ENCODE measurements at regions not wholly inside any gene's neighbourhood (a gene's known extent, or its start where the extent isn't known, plus 50 kb on each side); places are given as distances from the start of the nearest gene placed in this dataset.

GRCh38 chr6:33950891-33951889 lies 147.4 kb upstream of the MLN start:
- no peak for DNase-seq (ENCODE audit: low read depth, low spot score)

DNA sequence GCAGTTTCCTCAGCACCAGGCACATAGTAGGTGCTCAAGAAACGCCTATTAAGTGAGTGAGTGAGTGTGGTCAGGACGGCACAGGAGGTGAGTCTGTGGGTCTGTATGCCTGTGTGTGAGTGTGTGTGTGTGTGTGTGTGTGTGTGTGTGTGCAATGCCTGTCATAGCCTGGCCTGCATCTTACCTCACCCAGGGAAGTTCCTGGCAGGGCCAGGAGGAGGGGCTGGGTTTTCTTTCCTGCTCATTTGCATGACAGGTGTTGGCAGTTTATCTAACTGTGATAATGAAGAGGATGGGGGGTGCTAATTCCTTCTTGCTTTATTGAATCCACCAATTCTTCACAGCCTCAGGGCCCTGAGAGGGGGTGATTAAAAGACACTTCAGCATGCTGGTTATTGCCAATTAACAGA lies 146.7 kb upstream of the MLN start:
- no peak for DNase-seq (ENCODE audit: low read depth, low spot score)

DNA sequence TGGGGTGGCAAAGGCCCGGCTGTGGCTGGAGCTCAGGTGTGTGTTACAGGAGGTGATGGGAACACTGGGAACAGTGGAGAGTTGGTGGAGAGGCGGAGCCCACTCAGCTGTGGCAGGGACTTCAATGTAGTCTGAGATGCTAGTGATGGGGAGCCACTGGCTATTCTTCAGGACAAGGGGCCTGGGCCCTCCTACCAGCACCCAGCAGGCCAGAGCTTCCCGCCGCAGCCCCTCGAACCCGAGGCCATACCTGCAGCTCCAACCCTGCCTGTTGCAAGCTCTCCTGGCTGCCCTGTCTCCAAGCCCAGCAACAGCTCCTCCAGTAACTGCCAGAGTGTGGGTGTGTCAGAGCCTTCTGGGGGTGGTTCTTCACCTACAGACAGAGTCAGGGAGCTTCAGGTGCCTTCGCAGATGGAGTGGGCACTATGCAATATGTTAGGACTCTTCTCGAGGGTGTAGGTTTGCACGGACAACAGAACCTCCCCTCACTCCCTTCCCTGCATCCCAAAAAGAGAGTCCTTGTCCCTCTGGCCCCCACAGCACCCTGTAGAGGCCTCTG lies 146.2 kb upstream of the MLN start:
- no peak for DNase-seq (ENCODE audit: low read depth, low spot score)

GRCh38 chr6:33949111-33949510 lies 145.3 kb upstream of the MLN start:
- no peak for DNase-seq (ENCODE audit: low read depth, low spot score)

DNA sequence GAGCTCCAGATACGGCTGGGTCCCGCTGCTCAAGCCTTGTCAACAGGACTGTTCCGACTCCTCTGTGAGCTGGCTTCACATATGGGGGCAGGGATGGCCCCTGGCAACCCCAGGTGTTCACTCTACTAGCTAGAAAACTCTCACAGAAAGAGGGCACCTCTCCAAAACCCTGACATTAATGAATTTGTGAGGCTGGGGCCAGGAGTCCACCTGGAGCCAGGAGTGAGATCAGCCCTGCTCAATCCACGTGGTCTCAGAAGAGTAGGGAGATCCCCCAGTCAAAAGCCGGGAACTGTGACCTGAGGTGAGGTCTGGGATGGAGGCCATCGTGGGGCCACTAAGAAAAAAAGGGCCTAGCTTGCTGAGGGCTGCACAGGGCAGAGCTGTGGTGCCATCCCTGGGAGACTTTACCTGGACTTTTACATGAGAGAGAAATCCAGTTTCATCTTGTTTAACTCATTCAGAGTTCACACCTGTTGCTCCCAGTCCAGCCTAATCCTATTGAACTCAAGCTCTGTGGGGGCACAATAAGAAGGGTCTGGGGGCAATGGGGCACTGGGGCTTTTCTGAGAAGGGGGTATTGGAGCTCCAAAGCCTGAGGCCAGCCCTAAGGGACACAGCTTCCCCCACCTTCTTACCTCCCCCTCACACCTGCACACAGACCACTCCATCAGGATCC lies 144.3 kb upstream of the MLN start:
- DNase-seq (ENCODE audit: low read depth, low spot score) = no peak

- no peak for DNase-seq (ENCODE audit: low read depth, low spot score)
These were observed 143.2 kb upstream of the MLN start for GRCh38 chr6:33947047-33947446.

- no peak for DNase-seq (ENCODE audit: low read depth, low spot score)
These were observed 142.1 kb upstream of the MLN start for GRCh38 chr6:33945931-33946330.

DNA sequence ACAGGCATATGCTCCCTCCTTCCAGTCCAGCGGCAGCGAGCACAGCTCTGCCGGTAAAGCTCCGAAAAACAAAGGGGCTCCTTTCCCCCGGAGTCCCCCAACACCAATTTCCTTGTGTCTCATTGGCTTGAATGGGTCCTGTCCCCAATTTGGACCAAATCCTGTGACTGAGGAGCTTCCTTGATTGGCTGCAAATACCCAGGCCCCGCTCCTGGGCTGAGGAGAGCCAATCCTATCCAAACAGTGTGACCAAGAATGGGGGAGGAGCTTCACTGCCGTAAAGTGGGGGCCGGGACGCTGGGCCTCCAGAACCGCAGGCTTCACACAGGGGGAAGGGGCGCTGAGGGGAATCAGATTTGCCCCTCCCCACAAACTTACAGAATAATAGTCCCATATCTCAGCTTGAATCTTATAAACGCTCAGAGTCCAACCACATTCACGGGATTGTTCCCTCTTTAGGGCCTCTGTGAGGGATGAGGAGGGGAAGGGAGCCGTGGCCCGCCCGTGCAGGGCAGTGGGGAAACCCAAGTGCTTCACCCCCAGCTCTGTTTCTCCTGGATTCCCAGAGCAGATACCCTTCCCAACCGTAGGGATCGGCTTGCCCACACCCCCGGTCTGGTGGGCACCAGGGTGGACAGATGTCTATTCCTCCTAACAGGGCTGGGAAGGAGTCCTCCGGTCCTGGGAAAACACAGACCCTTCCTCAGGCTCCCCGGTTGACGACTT lies 141.0 kb upstream of the MLN start:
- no peak for DNase-seq (ENCODE audit: low read depth, low spot score)

GRCh38 chr6:33936886-33937285 lies 133.1 kb upstream of the MLN start:
- DNase-seq (ENCODE audit: low read depth, low spot score) = no peak

- no peak for DNase-seq (ENCODE audit: low read depth, low spot score)
These were observed 131.8 kb upstream of the MLN start for GRCh38 chr6:33935439-33936080.

GRCh38 chr6:33934731-33935270 lies 131.0 kb upstream of the MLN start:
- no peak for DNase-seq (ENCODE audit: low read depth, low spot score)

- no peak for DNase-seq (ENCODE audit: low read depth, low spot score)
These were observed 129.3 kb upstream of the MLN start for GRCh38 chr6:33933101-33933500.

DNA sequence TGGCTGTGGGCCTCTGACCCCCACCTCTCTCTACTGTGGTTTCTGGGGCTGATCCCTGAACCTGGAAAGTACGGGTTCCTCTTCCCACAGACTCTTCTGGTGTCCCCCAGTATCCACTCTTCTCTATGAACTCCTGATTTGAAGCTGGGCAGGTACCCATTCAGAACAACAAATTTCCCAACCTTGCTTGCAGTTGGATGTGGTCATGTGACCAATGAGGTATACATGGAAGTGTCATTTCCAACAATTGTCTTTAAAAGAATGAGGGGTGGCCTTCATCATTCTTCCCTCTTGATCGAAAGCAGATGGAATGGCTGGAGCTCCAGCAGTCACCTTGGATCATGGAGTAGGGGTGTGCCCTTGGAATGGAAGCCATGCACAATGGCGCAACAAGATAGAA lies 128.0 kb upstream of the MLN start:
- DNase-seq (ENCODE audit: low read depth, low spot score) = no peak

DNA sequence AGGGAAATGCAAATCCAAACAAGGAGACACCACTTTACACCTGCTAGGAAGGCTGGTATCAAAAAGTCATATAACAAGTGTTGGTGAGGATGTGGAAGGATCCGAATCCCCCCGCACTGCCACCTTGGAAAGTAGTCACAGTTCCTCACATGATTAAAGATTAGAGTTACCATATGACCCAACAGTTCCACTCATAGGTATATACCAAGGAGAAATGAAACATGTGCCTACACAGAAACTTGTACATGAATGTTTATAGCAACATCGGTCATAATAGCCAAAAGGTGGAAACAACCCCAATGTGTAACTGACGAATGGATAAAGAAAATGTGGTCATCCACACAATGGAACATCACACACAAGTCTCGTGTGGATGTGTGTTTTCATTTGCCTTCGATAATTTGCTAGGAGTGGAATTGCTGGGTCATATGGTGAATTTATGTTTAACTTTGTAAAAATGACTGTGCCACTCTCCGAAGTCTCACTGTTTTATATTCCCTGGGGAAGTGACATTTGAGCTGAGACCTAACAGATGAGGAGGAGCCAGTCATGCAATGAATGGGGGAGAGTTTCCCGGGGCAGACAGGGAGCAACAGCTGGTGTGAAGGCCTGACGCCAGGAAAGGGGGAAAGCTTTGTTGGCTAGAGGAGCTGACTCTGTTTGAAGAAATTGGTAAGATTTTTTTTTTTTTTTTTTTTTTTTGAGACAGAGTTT lies 125.9 kb upstream of the MLN start:
- no peak for DNase-seq (ENCODE audit: low read depth, low spot score)

- no peak for DNase-seq (ENCODE audit: low read depth, low spot score)
These were observed 123.8 kb upstream of the MLN start for GRCh38 chr6:33927616-33928015.

DNA sequence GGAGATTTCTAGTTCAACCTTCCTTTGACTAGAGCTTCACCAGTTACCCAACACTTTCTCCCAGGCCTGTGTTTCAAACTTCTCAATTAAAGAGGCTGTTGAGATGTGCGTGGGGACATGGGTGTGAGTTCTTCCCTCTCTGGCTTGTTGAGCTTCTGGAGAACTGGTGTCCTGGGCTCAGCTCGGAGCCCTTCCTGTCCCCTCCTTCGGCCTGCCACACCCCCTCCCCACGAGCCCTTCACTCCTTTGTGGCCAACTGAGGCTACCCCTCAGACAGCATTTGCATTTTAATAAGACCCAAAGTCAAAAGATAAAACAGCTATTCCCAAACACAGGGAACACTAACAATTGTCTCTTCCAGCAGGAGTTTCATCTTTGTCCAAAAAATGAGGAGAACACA lies 123.3 kb upstream of the MLN start:
- DNase-seq (ENCODE audit: low read depth, low spot score) = no peak

GRCh38 chr6:33926451-33926850 lies 122.6 kb upstream of the MLN start:
- DNase-seq (ENCODE audit: low read depth, low spot score) = peak; percentile 84

GRCh38 chr6:33925936-33926335 lies 122.1 kb upstream of the MLN start:
- no peak for DNase-seq (ENCODE audit: low read depth, low spot score)

- no peak for DNase-seq (ENCODE audit: low read depth, low spot score)
These were observed 121.4 kb upstream of the MLN start for GRCh38 chr6:33925210-33925609.

GRCh38 chr6:33924681-33925080 lies 120.9 kb upstream of the MLN start:
- DNase-seq (ENCODE audit: low read depth, low spot score) = no peak

Measured in iPS DF 19.7 (cell line).